ENCODE measurements at regions not wholly inside any gene's neighbourhood (a gene's known extent, or its start where the extent isn't known, plus 50 kb on each side); places are given as distances from the start of the nearest gene placed in this dataset.

DNA sequence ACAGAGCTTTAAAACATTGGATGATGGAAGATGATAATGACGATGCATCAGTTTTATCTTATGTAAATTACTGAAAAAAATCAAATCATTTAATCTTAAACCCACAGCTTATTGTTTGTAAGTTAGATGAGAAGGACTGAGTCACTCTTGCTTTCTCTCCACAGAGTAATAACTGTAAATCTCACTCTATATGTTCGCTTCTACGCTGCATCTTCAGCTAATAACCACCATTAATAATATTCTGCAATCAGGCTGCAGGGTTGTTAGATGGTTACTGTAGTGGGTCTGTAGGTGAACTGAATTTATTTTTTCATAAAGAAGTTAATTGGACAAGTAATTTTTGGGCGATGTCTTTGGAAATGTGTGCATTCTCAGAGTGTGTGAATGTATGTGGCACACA is 260.0 kb downstream of the FAT3 start:
- H3K4me1 ChIP-seq = no peaks in the 10 kb centered on the region
- H3K4me3 ChIP-seq = no peak overlapping the region
- H3K36me3 ChIP-seq = no peaks in the 10 kb centered on the region
- TF ChIP-seq CTCF (IDR thresholded peaks at IDR 0.05) = no peak
- no peak for DNase-seq (ENCODE audit: low spot score)
- no peaks in the 10 kb centered on the region for H3K9me3 ChIP-seq
- no peaks in the 10 kb centered on the region for H3K27me3 ChIP-seq
- H3K27ac ChIP-seq = no peak overlapping the region

DNA sequence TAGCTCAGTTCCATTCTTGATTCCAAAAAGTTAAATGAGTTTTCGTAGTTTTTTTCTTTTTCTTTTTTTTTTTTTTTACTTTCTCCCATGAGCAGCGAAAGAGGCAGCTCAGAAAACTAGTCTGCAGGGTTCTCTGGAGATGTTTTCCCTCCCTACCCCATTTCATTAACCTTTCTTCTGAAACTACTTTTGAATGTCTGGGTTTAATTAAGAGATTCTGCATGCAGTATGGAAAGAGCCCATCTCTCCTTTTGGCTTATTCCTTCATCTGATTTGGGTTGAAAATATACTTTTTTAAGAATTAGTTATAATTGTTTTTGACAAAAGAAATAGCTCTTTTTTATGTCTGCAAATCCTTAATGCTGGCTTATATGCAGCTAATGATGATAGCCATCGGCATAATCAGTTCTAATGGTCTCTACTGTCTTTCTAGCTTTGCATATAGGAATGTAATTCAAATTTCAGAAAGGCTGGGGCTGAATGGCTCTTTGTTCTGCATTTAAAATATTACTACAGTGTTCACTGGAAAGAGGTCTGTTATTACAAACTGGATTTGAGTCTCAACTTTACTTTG is 265.3 kb downstream of the FAT3 start:
- Histone ChIP-seq H3K27me3 (no peaks in the 10 kb centered on the region), H3K4me3 (no peak overlapping the region), H3K9me3 (no peaks in the 10 kb centered on the region), H3K4me1 (no peaks in the 10 kb centered on the region), H3K27ac (no peak overlapping the region), H3K36me3 (no peaks in the 10 kb centered on the region)
- DNase-seq (ENCODE audit: low spot score) = no peak
- no peak for TF ChIP-seq CTCF (IDR thresholded peaks at IDR 0.05)

- no peaks in the 10 kb centered on the region for H3K9me3 ChIP-seq
- no peak for TF ChIP-seq CTCF (IDR thresholded peaks at IDR 0.05)
- no peak for DNase-seq (ENCODE audit: low spot score)
- no peaks in the 10 kb centered on the region for H3K27me3 ChIP-seq
- H3K4me1 ChIP-seq = no peaks in the 10 kb centered on the region
- H3K4me3 ChIP-seq = no peak overlapping the region
- no peak overlapping the region for H3K27ac ChIP-seq
- H3K36me3 ChIP-seq = no peaks in the 10 kb centered on the region
These were observed 267.8 kb downstream of the FAT3 start for GRCh38 chr11:92492372-92492771.

- Histone ChIP-seq H3K27ac (no peak overlapping the region), H3K9me3 (no peaks in the 10 kb centered on the region), H3K36me3 (no peaks in the 10 kb centered on the region), H3K4me3 (no peak overlapping the region), H3K4me1 (no peaks in the 10 kb centered on the region), H3K27me3 (no peaks in the 10 kb centered on the region)
- TF ChIP-seq CTCF (IDR thresholded peaks at IDR 0.05) = no peak
- DNase-seq (ENCODE audit: low spot score) = no peak
These were observed 270.6 kb downstream of the FAT3 start for GRCh38 chr11:92495107-92495793.

DNA sequence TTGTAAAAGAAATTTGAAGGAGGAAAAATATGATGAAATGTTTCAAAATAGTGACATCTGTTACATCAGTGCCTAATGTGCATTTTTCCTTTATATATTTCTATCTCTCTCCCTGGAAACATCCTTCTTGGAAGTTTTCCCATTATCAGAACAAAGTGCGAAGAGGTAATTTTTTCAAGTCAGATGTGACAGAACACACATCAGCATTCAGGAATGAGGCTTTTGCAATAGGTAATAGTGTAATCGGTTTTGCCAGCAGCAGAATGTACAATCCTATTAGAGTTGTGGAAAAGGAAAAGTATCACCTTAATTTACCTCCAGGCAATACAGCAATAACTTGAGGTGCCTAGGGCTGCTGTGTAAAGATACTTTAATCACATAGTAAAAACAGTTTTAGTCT is 275.8 kb downstream of the FAT3 start:
- no peak for TF ChIP-seq CTCF (IDR thresholded peaks at IDR 0.05)
- Histone ChIP-seq H3K4me1 (no peaks in the 10 kb centered on the region), H3K9me3 (no peaks in the 10 kb centered on the region), H3K27me3 (no peaks in the 10 kb centered on the region), H3K36me3 (no peaks in the 10 kb centered on the region), H3K4me3 (no peak overlapping the region), H3K27ac (no peak overlapping the region)
- DNase-seq (ENCODE audit: low spot score) = no peak

Data from right atrium auricular region (tissue), 2 donors.